ENCODE measurements at regions not wholly inside any gene's neighbourhood (a gene's known extent, or its start where the extent isn't known, plus 50 kb on each side); places are given as distances from the start of the nearest gene placed in this dataset.

- no peak overlapping the region for H3K27ac ChIP-seq (ENCODE audit: extremely low read depth, low read depth, low read length)
- H3K4me3 ChIP-seq (ENCODE audit: low read depth, low read length): no peak overlapping the region
- CTCF ChIA-PET: no interaction called here
- no peak for TF ChIP-seq GLIS1 (tag by site-specific recombination; IDR thresholded peaks at IDR 0.05)
- no peak for TF ChIP-seq ZNF837 (tag by site-specific recombination; IDR thresholded peaks at IDR 0.05)
- TF ChIP-seq BCL6B (tag by site-specific recombination; IDR thresholded peaks at IDR 0.05): no peak
- TF ChIP-seq HOXD13 (CRISPR knock-in tag; IDR thresholded peaks at IDR 0.05; ENCODE audit: borderline replicate concordance): no peak
- no peak for TF ChIP-seq ZNF621 (tag by site-specific recombination; IDR thresholded peaks at IDR 0.05)
- no peak for TF ChIP-seq ZSCAN23 (tag by site-specific recombination; IDR thresholded peaks at IDR 0.05)
- TF ChIP-seq AEBP2 (tag by site-specific recombination; IDR thresholded peaks at IDR 0.05; ENCODE audit: borderline replicate concordance): no peak
- TF ChIP-seq PATZ1 (tag by site-specific recombination; IDR thresholded peaks at IDR 0.05): no peak
- TF ChIP-seq ZNF157 (tag by site-specific recombination; IDR thresholded peaks at IDR 0.05): no peak
- TF ChIP-seq ZNF335 (tag by site-specific recombination; conservative IDR thresholded peaks at IDR 0.05): no peak
- TF ChIP-seq ZBTB44 (tag by site-specific recombination; IDR thresholded peaks at IDR 0.05): no peak
- TF ChIP-seq BCL11B (tag by site-specific recombination; IDR thresholded peaks at IDR 0.05; ENCODE audit: low read depth): no peak
- no peak for TF ChIP-seq ZNF138 (tag by site-specific recombination; IDR thresholded peaks at IDR 0.05; ENCODE audit: borderline replicate concordance)
- no peak for TF ChIP-seq ZNF280D (tag by site-specific recombination; IDR thresholded peaks at IDR 0.05)
- no peak for TF ChIP-seq ZBTB11 (tag by site-specific recombination; conservative IDR thresholded peaks at IDR 0.05; ENCODE audit: low read depth)
- TF ChIP-seq ZFP3 (tag by site-specific recombination; IDR thresholded peaks at IDR 0.05; ENCODE audit: low read depth): no peak
- no peak for TF ChIP-seq WT1 (tag by site-specific recombination; IDR thresholded peaks at IDR 0.05)
- TF ChIP-seq ZNF544 (tag by site-specific recombination; IDR thresholded peaks at IDR 0.05): no peak
- TF ChIP-seq HIC1 (tag by site-specific recombination; IDR thresholded peaks at IDR 0.05): no peak
- H3K36me3 ChIP-seq (ENCODE audit: control insufficient read depth in 2 of 2, insufficient read depth in 1 of 2, low read length in 2 of 2): no peaks in the 10 kb centered on the region
- H3K4me1 ChIP-seq (ENCODE audit: control insufficient read depth, insufficient read depth, low read length): no peaks in the 10 kb centered on the region
- no peaks in the 10 kb centered on the region for H3K9me3 ChIP-seq (ENCODE audit: control insufficient read depth, insufficient read depth, low read depth, low read length)
- POLR2A ChIA-PET: no interaction called here
Measured at GRCh38 chr7:94237417-94237816, 157.3 kb upstream of the COL1A2 start.
